Myocyte (in vitro differentiated cells): ENCODE measurements at regions not wholly inside any gene's neighbourhood (a gene's known extent, or its start where the extent isn't known, plus 50 kb on each side); places are given as distances from the start of the nearest gene placed in this dataset.

Experiments used
- DNase-seq: peaks from one replicate; pipeline ENCODE4 v3.0.0-alpha.2; 2012; ENCODE audit warnings: low read depth

- DNase-seq: peak; percentile 18
Observed at GRCh38 chr2:180322781-180323180, 315.7 kb upstream of the CWC22 start.

- DNase-seq: peak; percentile 69
Observed at GRCh38 chr2:180319586-180320405, 312.7 kb upstream of the CWC22 start.

- DNase-seq: no peak
Observed at GRCh38 chr2:180314086-180314485, 307.0 kb upstream of the CWC22 start.

GRCh38 chr2:180312542-180312941 is 305.4 kb upstream of the CWC22 start:
- no peak for DNase-seq

GRCh38 chr2:180307096-180307495 is 300.0 kb upstream of the CWC22 start:
- no peak for DNase-seq

- DNase-seq: no peak
Observed at GRCh38 chr2:180306346-180306745, 299.2 kb upstream of the CWC22 start.

GRCh38 chr2:180291552-180292421 is 284.7 kb upstream of the CWC22 start:
- no peak for DNase-seq

GRCh38 chr2:180291060-180291459 is 284.0 kb upstream of the CWC22 start:
- peak; percentile 62 for DNase-seq

GRCh38 chr2:180289627-180290026 is 282.5 kb upstream of the CWC22 start:
- DNase-seq: no peak

- no peak for DNase-seq
Observed at GRCh38 chr2:180279581-180279980, 272.5 kb upstream of the CWC22 start.

- no peak for DNase-seq
Observed at GRCh38 chr2:180276733-180277132, 269.6 kb upstream of the CWC22 start.

GRCh38 chr2:180268006-180268405 is 260.9 kb upstream of the CWC22 start:
- peak; percentile 31 for DNase-seq

GRCh38 chr2:180261976-180262375 is 254.9 kb upstream of the CWC22 start:
- DNase-seq: no peak

- no peak for DNase-seq
Observed at GRCh38 chr2:180258579-180258978, 251.5 kb upstream of the CWC22 start.

GRCh38 chr2:180258041-180258537 is 251.0 kb upstream of the CWC22 start:
- no peak for DNase-seq

GRCh38 chr2:180257247-180257646 is 250.2 kb upstream of the CWC22 start:
- DNase-seq: no peak

- DNase-seq: no peak
Observed at GRCh38 chr2:180255981-180256380, 248.9 kb upstream of the CWC22 start.

- DNase-seq: no peak
Observed at GRCh38 chr2:180254872-180255271, 247.8 kb upstream of the CWC22 start.

GRCh38 chr2:180247658-180248057 is 240.6 kb upstream of the CWC22 start:
- no peak for DNase-seq

GRCh38 chr2:180246268-180246667 is 239.2 kb upstream of the CWC22 start:
- DNase-seq: peak; percentile 91

GRCh38 chr2:180240774-180241173 is 233.7 kb upstream of the CWC22 start:
- DNase-seq: peak; percentile 38

GRCh38 chr2:180238729-180239128 is 231.6 kb upstream of the CWC22 start:
- DNase-seq: no peak
